ENCODE measurements at regions not wholly inside any gene's neighbourhood (a gene's known extent, or its start where the extent isn't known, plus 50 kb on each side); places are given as distances from the start of the nearest gene placed in this dataset.

DNA sequence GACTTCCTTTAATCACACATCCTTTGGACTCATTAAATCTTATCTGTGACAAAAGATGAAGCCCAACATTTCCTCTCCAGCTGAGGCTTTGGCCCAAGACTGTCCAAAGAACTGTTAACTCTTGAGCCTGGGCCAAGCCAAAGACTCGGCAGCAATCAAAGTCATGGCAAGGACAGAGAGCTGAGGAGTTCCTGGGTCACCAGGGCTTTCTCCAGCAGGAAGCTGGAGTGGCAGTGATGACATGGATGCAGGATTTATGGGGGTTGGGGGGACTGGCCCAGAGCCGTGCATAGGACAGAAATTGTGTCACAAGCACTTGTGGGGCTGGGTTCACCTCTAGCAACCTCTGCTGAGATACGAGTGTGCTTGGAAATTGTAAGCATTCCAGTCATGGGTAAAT, 440.3 kb downstream of the PLK2 start:
- TF ChIP-seq CTCF (IDR thresholded peaks at IDR 0.05), result no peak
- no peak for TF ChIP-seq POLR2AphosphoS5 (IDR thresholded peaks at IDR 0.05; ENCODE audit: low read depth, low read length)
- TF ChIP-seq, protein P1, sequence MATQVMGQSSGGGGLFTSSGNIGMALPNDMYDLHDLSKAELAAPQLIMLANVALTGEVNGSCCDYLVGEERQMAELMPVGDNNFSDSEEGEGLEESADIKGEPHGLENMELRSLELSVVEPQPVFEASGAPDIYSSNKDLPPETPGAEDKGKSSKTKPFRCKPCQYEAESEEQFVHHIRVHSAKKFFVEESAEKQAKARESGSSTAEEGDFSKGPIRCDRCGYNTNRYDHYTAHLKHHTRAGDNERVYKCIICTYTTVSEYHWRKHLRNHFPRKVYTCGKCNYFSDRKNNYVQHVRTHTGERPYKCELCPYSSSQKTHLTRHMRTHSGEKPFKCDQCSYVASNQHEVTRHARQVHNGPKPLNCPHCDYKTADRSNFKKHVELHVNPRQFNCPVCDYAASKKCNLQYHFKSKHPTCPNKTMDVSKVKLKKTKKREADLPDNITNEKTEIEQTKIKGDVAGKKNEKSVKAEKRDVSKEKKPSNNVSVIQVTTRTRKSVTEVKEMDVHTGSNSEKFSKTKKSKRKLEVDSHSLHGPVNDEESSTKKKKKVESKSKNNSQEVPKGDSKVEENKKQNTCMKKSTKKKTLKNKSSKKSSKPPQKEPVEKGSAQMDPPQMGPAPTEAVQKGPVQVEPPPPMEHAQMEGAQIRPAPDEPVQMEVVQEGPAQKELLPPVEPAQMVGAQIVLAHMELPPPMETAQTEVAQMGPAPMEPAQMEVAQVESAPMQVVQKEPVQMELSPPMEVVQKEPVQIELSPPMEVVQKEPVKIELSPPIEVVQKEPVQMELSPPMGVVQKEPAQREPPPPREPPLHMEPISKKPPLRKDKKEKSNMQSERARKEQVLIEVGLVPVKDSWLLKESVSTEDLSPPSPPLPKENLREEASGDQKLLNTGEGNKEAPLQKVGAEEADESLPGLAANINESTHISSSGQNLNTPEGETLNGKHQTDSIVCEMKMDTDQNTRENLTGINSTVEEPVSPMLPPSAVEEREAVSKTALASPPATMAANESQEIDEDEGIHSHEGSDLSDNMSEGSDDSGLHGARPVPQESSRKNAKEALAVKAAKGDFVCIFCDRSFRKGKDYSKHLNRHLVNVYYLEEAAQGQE (IDR thresholded peaks at IDR 0.05; ENCODE audit: insufficient read depth in 1 of 2, low read depth in 2 of 2, low read length in 1 of 2), result no peak
- no peak for TF ChIP-seq SIN3A (IDR thresholded peaks at IDR 0.05; ENCODE audit: borderline replicate concordance, insufficient read depth, low read depth, low read length)

Measured in Panc1 (cell line).